HUDEP-2 (cell line): ENCODE measurements at regions not wholly inside any gene's neighbourhood (a gene's known extent, or its start where the extent isn't known, plus 50 kb on each side); places are given as distances from the start of the nearest gene placed in this dataset.
A peak's percentile ranks its signal among the peaks of the same experiment; 100 is the strongest.
"Not testable (repeated sequence)": the region's sequence is repeated elsewhere in the genome, so short reads cannot be mapped to it uniquely, and the experiment has no call there.

Experiments
- DNase-seq, 76 experiments: peaks; one replicate each; lab custom pipeline; 2025; ENCODE audit not compliant: unreplicated experiment in 76 of 76; lab: John Stamatoyannopoulos, UW

- DNase-seq = no peak
These were observed 300.0 kb upstream of the ALG10B start for GRCh38 chr12:38016602-38017001.

- no peak for DNase-seq
These were observed 290.7 kb upstream of the ALG10B start for GRCh38 chr12:38025916-38026315.

- no peak for DNase-seq
These were observed 263.5 kb upstream of the ALG10B start for GRCh38 chr12:38053113-38053512.

GRCh38 chr12:38053655-38054464, 262.7 kb upstream of the ALG10B start:
- DNase-seq = peak in 1 of 76 experiments; percentile 6

- DNase-seq = no peak
These were observed 259.6 kb upstream of the ALG10B start for GRCh38 chr12:38056701-38057689.

- no peak for DNase-seq
These were observed 216.9 kb upstream of the ALG10B start for GRCh38 chr12:38099686-38100085.

- no peak for DNase-seq
These were observed 214.8 kb upstream of the ALG10B start for GRCh38 chr12:38101753-38102152.

- DNase-seq = no peak
These were observed 214.4 kb upstream of the ALG10B start for GRCh38 chr12:38102197-38102596.

GRCh38 chr12:38110026-38110699, 206.4 kb upstream of the ALG10B start:
- DNase-seq = no peak

GRCh38 chr12:38113991-38114390, 202.6 kb upstream of the ALG10B start:
- DNase-seq = no peak

GRCh38 chr12:38116968-38117367, 199.6 kb upstream of the ALG10B start:
- DNase-seq = no peak

- no peak for DNase-seq
These were observed 197.9 kb upstream of the ALG10B start for GRCh38 chr12:38118632-38119031.

GRCh38 chr12:38120438-38120837, 196.1 kb upstream of the ALG10B start:
- no peak for DNase-seq

GRCh38 chr12:38123028-38123427, 193.5 kb upstream of the ALG10B start:
- not testable (repeated sequence) for DNase-seq

GRCh38 chr12:38123566-38124246, 192.9 kb upstream of the ALG10B start:
- no peak for DNase-seq

- DNase-seq = no peak
These were observed 192.1 kb upstream of the ALG10B start for GRCh38 chr12:38124247-38125012.

- no peak for DNase-seq
These were observed 184.4 kb upstream of the ALG10B start for GRCh38 chr12:38132139-38132538.

- DNase-seq = no peak
These were observed 179.3 kb upstream of the ALG10B start for GRCh38 chr12:38137287-38137686.

- DNase-seq = no peak
These were observed 178.9 kb upstream of the ALG10B start for GRCh38 chr12:38137716-38138115.
